ENCODE measurements at regions not wholly inside any gene's neighbourhood (a gene's known extent, or its start where the extent isn't known, plus 50 kb on each side); places are given as distances from the start of the nearest gene placed in this dataset.

DNA sequence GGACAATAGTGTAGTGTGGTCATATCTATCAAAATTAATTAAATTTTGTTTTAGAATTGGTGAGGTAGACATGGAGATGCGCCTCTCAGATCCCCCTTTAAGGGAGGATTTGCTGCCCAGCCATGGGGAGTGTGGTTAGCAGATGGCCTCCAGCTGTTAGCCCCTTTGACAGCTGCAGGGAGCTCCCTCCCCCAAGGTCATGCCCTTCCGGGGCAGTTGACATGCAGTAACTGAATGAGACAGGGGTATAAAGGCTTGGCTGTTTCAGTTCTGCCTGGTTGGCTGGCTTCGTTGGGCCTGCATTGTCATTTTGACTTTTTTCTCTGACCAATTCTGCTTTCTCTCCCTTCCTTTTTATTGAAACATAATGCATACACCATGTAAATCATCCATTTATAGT is 291.5 kb upstream of the SRRM4 start:
- DNase-seq (ENCODE audit: low read depth in 4 of 4, low spot score in 2 of 4) = no peak

DNA sequence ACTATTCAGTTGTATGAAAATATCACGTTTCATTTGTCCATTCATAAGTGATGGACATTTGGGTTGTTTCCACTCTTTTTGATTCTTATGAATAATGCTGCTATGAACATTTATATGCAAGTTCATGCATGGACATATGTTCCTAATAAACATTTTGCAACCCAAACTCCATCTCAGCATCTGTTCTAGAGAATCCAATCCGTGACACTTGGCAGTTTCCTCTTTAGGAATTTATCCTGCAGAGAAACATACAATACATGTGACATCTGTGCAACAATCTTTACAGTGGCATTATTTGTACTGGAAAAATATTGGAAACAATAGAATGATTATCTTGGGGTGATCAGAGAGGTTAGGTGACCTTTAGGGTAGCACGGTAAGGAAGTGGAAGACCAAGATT is 290.8 kb upstream of the SRRM4 start:
- DNase-seq (ENCODE audit: low read depth in 4 of 4, low spot score in 2 of 4) = no peak

DNA sequence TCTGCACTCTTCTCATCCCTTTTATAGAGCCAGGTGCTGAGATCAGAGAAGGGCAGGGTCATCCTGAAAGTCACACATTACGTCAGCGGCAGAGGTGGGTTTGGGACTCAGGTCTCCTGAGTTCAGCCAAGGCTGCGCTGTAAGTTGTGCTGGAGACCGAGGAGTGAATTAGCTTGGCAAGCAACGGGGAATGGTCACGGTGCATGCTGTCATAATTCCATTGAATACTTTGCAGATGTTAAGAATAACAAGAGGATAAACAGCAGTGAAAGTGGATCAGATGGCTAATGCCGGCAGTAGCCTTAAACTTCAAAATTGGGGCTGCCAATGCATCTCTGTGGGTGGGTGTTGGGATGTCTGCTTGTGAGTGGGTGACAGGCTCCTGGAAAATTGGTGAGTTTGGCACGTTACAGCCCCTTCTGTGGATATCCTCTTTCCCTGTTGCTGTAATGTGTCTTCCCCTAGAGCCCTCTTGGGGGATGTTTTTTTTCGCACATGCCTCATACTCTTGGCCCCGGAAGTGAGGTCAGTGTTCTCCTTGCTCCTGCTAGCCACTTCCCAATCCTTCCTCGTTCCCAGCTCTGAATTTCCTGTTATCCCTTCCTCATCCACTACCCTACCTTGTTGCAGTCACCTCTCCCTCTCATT is 287.1 kb upstream of the SRRM4 start:
- DNase-seq (ENCODE audit: low read depth in 4 of 4, low spot score in 2 of 4) = no peak

DNA sequence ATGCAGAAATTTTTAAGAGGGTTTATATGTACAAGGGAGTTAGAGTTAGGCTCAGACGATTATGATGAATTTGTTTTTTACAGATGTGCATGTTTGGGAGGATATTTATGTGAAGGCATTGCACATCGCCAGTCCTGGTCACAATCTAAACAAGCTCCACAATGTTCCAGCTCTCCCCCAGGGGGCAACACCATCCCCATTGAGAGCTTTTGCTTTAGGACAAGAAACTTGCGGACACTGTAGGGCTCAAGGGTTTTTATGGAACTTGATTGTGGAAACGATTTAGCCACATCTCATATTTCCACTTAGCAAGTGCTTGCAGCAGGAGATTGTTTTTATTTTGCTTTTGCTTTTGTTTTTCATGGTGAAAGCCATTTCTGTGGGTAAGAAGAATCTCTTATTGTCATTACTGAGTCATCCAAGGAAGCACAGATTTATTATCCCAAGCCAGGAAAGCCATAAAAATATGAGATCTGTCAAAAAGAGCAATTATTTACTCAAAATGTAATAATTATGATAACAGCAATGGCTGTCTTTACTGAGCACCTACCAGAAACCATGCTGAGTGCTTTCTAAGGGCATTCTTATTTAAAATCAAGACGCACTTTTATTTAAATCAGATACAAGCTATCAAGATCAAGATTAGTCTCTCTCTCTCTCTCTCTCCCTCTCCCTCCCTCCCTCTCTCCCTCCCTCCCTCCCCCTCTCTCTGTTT is 276.7 kb upstream of the SRRM4 start:
- DNase-seq (ENCODE audit: low read depth in 4 of 4, low spot score in 2 of 4) = no peak

DNA sequence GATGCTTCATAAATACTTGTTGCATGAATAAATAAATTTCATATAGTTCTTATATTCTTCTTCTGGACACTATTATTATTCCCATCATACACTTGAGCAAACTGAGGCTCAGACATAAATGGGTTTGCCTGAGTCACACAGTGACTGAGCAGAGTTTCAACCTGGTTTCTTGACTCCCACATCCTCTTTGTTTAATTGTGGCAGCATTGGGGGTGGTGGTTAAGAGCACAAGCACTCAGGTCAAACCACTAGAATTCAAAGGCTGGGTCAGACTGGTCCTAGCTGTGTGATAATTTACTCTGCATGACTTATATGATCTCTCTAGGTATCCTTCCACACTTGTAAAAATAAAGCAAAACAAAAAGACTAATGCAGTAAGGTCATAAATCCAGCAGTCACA is 274.9 kb upstream of the SRRM4 start:
- no peak for DNase-seq (ENCODE audit: low read depth in 4 of 4, low spot score in 2 of 4)

DNA sequence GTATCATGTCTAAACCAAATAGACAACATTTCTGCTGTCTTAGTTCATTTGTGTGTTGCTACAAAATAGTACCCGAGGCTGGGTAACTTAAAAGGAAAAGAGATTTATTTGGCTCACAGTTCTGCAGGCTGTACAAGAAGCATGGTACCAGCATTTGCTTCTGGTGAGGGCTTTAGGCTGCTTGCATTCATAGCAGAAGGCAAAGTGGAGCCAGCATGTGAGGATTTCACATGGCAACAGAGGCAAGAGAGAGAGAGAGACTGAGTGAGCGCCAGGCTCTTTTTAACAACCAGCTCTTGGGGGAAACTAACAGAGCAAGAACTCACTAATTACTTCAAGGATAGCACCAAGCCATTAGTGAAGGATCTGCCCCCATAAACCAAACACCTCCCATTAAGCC is 271.4 kb upstream of the SRRM4 start:
- DNase-seq (ENCODE audit: low read depth in 4 of 4, low spot score in 2 of 4) = no peak

DNA sequence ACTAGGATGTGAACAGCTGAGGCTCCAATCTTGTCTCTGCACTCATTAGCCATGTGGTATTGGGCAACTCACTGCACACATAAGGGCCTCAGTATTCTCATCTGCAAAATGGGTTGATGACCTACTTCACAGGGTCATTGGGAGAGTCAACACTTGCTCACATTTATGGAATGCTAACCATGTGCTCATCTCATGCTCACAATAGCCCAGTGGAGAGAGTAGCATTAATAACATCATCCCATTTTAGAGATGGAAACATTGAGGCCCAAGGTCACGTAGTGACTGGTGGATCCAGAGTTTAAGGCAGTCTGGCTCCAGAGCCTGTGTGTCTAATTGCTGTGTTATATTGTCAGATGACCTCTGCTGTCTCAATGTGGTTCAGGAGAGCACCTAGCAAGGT is 270.2 kb upstream of the SRRM4 start:
- DNase-seq (ENCODE audit: low read depth in 4 of 4, low spot score in 2 of 4) = no peak

DNA sequence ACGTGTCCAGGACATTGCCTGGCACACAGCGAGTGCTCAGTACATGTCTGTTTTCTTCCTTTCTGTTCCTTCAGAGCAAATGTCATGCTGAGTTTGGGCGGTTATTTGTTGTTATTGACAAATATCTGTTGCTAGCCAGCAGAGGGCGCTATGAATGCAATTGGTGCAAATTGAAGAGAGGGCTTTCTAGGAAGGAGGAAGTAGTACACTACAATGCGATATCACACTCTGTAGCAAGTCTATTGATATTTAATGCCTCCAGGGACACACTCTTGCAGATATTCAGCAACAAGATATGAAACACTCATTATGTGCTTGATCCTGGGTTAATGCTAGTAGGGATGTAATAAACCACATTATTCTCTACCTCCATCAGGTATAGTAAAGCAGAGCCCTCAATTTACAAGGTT is 267.3 kb upstream of the SRRM4 start:
- no peak for DNase-seq (ENCODE audit: low read depth in 4 of 4, low spot score in 2 of 4)

DNA sequence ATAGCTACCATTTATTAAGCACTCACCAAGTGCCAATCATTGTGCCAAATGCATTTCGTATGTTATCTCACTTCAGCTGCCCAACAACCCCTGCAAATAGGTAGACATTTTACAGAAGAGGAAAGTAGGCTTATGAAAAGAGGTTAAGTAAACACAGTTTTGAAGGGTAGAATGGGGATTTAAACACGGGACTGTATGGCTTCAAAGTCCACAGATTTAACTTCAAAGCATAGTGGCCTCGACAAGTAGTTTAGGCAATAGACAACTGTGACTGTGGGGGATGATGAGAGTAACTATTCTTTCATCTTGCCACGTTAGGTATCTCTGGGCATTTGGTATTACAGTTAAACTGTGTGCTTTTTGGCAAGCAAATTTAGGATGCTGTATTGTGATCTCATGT is 266.8 kb upstream of the SRRM4 start:
- DNase-seq (ENCODE audit: low read depth in 4 of 4, low spot score in 2 of 4) = no peak

DNA sequence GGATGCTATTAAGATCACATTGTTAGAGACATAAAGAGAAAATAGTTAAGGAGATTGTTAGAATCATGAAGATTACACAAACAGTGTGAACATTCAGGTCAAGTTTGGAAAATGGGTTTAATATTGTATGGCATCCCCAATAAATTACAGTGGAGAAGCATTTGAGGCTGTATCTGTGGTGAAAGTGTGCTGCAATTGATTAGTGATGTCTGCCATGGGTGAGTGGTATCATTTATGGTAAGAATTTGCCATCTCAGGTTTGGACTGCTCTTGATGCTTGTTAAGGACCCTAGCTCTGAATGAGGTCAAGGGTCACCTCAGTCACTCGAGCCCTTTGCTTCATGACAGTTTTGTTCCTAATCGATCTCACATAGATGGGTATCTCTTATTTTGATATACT is 265.7 kb upstream of the SRRM4 start:
- no peak for DNase-seq (ENCODE audit: low read depth in 4 of 4, low spot score in 2 of 4)

DNA sequence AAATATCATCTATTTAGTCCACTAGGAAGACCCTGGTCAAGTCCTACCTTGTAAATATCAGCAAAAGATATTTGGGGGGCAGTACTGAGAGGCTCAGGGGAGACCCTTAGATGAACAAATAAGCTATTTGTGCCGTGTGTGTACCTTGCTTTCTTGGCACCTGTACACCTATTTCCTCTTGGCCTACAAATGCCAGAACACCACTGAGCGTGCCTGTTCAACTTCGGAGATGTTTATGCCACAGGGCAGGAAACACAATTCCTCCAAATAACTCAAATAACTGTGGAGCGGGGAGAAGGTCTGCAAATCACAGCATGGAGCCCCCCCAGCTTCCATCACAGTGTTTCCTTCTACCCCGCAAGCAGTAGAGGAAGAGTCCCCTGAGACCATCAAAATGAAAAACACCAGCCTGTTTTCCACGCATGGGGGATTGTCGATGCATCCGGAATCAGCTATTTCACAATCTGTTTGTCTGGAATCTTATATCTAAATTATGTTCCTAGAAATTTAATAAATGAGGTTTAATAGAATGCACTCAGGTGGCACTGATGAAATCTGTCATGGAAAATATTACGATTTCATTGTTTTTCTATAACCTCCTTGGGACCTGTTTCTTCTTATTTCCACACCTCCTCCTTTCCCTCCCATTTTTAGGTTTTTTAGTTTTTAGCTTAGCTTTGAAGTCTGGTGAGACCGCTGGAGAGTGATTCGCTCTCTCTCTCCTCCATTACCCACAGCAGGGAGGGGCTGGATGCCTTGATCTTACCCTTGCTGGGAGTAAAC is 254.0 kb upstream of the SRRM4 start:
- DNase-seq (ENCODE audit: low read depth in 4 of 4, low spot score in 2 of 4) = no peak

DNA sequence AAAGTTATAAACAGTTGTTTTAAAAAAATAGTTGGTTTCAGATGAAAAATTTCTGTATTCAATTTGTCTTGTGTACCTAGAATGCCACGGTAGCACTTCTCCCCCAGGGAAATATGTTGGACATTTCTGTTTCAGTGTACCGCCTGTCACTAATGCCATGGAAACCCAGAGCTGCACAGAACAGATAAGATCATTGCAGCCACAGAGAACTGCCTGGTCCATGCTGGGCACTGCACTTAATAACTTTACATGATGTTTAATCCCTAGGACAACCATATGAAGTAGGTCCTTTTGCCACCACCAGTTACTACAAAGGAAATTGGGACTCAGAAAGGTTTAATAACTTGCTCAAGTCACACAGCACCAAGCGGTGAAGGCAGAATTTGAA is 253.4 kb upstream of the SRRM4 start:
- DNase-seq (ENCODE audit: low read depth in 4 of 4, low spot score in 2 of 4) = no peak

DNA sequence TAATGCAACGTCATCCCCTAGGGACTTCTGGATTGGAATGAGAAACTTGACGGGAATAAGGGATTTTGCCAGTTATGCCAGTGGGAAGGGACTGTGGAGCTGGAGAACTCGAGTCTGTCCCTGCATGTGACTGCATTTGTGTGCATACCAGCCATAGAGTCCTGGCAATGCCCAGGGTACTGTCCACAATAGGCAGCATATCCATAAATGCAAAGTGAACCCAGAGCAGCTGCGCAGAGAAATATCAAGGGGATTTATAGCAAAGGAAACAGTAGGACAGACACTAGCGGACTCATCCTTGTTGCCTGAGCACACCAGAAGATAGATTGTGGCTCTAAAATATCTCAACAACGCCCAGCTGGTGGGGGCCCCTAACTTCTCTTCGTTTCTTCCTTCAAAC is 247.1 kb upstream of the SRRM4 start:
- no peak for DNase-seq (ENCODE audit: low read depth in 4 of 4, low spot score in 2 of 4)

DNA sequence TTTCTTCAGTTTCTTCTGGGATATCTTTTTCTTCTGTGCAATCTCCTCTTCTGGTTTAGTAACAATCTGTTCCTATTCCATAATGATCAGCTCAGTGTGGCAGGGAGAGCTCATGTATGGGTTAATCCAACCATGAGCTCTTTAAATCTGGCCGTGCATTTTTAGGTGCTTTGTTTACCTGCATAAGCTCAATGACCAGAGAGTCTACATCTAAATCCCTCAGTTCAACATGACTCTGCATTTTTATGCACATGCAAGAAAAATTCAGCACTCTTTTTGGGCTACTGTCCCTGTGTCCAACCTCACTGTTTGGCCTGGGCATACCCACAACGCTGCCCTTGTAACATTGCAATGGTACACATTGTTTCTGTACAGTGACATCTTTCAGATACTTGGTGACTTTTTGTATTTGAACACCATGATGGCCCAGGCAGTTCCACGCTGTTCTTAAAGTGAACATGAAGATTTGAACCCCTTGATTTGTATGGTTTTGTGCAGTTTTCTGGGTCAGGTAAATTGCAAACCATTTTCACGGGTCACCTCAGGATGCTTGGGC is 243.3 kb upstream of the SRRM4 start:
- DNase-seq (ENCODE audit: low read depth in 4 of 4, low spot score in 2 of 4) = no peak

DNA sequence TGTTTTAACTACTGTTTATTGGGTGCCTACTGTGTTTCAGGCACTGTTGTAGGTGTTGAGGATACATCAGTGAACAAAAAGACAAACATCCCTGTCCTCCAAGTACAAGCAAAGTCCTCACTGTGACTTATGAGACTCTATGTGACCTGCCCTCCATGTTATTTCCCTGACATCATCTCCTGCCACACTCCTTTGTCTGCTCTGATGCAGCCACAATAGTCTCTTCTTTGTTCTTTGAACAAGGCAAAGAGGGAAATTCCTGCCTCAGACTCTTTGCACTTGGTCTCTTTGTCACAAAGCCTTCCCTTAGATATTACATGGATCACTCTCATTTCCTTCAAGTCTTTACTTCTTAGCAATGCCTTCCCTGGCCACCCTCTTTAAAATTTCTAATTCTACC is 240.1 kb upstream of the SRRM4 start:
- no peak for DNase-seq (ENCODE audit: low read depth in 4 of 4, low spot score in 2 of 4)

DNA sequence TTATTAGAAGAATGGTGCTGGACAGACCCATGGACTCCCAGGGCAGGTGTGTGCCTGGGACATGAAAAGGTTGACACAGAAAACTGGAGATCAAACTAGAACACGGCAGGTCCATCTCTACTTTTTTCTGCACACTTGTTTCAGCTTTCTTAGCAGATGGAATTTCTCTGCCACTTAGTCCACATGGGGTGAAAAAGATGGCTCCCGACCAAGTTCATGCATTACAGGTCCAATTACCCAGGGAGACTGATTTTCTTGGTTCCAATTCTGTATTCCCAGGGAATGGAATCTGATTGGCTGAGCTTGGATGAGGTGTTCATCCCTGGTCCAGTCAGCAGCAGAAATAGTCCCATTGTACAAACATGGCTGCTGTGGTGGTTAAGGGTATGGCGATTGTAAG is 238.9 kb upstream of the SRRM4 start:
- no peak for DNase-seq (ENCODE audit: low read depth in 4 of 4, low spot score in 2 of 4)

DNA sequence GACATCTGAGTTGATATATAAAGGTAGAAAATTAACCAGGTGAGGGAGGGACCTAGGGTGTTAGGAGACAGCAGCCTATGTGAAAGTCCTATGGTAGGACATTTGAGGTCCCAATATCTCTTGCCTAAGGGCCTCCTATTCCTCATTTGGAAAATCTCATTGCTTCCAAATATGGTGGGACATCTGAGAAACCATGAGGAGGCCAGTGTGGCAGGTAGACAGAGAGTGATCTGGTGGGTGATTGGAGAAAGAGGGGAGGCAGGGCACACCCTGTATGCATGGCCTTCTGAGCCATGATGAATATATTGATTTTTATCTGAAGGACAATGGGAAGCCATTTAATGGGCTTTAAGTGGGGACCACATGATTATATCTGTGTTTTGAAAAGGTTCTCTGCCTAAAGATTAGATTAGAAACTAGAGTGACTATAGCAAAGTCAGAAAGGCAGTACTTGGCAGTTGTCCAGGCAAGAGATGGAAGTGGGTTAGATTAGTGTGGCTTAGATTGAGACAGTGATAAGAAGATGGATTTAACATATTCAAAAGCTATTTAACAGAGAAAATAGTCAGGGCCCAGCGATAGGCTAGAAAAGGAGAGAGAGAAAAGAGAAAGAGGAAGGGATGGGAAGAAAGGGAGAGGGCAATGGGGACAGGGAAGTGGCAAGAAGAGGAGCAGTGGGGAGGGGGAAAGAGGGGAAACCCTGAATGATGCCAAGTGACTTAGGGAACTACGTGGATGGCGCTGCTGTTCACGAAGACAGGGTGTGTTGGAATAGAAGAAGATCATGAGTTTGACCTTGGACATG is 237.2 kb upstream of the SRRM4 start:
- DNase-seq (ENCODE audit: low read depth in 4 of 4, low spot score in 2 of 4) = no peak

DNA sequence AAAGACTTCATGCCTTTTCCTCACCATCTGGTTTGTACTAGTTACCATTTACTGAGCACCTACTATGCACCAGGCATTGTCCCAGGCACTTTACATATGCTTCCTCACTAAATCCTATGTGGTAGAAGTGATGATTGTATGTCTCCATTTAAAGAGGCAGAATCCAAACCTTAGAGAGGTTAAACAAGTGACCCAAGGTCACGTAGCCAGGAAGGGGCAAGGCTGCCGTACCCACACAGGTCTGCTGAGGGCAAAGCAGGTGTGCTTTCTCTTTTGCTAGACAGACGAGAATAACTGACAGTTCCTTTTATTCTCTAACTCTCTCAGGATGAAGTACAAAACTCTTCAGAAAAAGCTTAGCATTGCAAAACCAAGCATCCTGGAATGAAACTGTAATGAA is 235.2 kb upstream of the SRRM4 start:
- DNase-seq (ENCODE audit: low read depth in 4 of 4, low spot score in 2 of 4) = no peak

DNA sequence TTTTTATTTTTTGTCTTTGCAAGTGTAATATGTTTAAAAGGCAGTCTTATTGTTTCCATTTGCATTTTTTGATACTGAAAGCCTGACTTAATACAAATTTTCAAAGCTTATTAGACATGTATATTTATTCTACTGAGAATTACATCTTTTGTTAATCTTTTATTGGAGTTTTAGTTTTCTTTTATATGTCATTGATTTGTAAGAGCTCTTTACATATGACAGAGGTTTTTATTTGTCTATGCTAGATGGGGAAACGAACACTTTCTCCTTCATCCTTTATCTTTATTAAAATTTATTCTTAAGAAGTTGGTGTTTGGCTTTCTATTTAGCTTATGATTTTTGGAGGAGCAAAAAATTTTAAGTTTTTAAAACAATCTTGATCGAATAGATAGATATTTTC is 234.4 kb upstream of the SRRM4 start:
- DNase-seq (ENCODE audit: low read depth in 4 of 4, low spot score in 2 of 4) = no peak

DNA sequence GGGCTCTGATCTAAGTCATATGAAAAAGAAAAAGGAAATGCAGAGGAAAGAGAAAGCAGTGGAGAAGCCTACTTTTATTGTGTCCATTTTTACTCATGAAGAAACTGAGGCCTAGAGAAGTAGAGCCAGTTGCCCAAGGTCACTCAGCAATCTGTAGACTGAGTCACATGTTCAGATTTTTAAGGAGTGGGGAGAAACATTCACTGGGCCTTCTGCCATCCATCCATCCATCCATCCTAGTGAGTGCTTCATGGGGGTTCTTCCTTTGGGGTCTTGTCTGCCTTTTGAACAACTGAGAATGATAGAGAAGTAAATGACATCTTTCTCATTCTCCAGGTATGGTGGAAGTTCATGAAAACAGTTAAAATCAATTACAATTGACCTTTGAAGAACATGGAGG is 233.6 kb upstream of the SRRM4 start:
- DNase-seq (ENCODE audit: low read depth in 4 of 4, low spot score in 2 of 4) = no peak

Measured in left renal cortex interstitium (tissue), 4 donors.